CD14-positive monocyte (primary cell): ENCODE measurements at regions not wholly inside any gene's neighbourhood (a gene's known extent, or its start where the extent isn't known, plus 50 kb on each side); places are given as distances from the start of the nearest gene placed in this dataset.

Experiments
- DNase-seq, 3 donors: peaks; one replicate each; pipeline ENCODE4 v3.0.0-alpha.2; 2011 to 2022
- H2AFZ ChIP-seq: 2 replicates; pipeline ENCODE4 v1.6.0; 2012; ENCODE audit warnings: mild to moderate bottlenecking, low read depth, low read length, inconsistent platforms; ENCODE audit not compliant: insufficient read depth, poor library complexity, severe bottlenecking
- H3K27ac ChIP-seq, 2 donors: 1 replicate in 1 of 2; 2 replicates in 1 of 2; pipeline ENCODE4 v1.5.1; 2012 to 2013; ENCODE audit warnings: low read length in 2 of 2, control low read depth in 1 of 2, inconsistent platforms in 1 of 2, low read depth in 1 of 2, mild to moderate bottlenecking in 1 of 2
- H3K27me3 ChIP-seq, 2 donors: one replicate each; pipeline versions ENCODE4 v1.6.0 to v1.6.1; 2011 to 2013; ENCODE audit warnings: low read length in 2 of 2; ENCODE audit not compliant: control insufficient read depth in 2 of 2, insufficient read depth in 2 of 2
- H3K36me3 ChIP-seq, 2 donors: replicated peaks in 1 of 2; 1 replicate in 1 of 2; 2 replicates in 1 of 2; pipeline versions ENCODE4 v1.5.1 to v1.6.1; 2012 to 2013; ENCODE audit warnings: low read length in 2 of 2, control low read depth in 1 of 2, inconsistent platforms in 1 of 2, mild to moderate bottlenecking in 1 of 2; ENCODE audit not compliant: insufficient read depth in 2 of 2, control insufficient read depth in 1 of 2
- H3K4me1 ChIP-seq, 2 donors: 1 replicate in 1 of 2; 2 replicates in 1 of 2; pipeline versions ENCODE4 v1.5.1 to v1.6.1; 2012 to 2013; ENCODE audit warnings: low read length in 2 of 2, control low read depth in 1 of 2, inconsistent platforms in 1 of 2, mild to moderate bottlenecking in 1 of 2, moderate library complexity in 1 of 2; ENCODE audit not compliant: insufficient read depth in 2 of 2, control insufficient read depth in 1 of 2
- H3K4me2 ChIP-seq: replicated peaks from 2 replicates; pipeline ENCODE3; 2012; ENCODE audit warnings: low read length, moderate library complexity, mild to moderate bottlenecking; ENCODE audit not compliant: poor library complexity, severe bottlenecking; ENCODE audit errors: extremely low read depth
- H3K4me3 ChIP-seq, 3 experiments: fragments of 200-600 bp in 1 of 3; sonication (generic) in 1 of 3; replicated peaks in 1 of 3; 1 replicate in 2 of 3; 2 replicates in 1 of 3; pipeline ENCODE4 v1.5.1; 2011 to 2013; ENCODE audit warnings: low read length in 3 of 3, mild to moderate bottlenecking in 3 of 3, control low read depth in 2 of 3, low read depth in 2 of 3, inconsistent platforms in 1 of 3, moderate library complexity in 1 of 3
- H3K79me2 ChIP-seq: 2 replicates; pipeline ENCODE4 v1.6.0; 2012; ENCODE audit warnings: mild to moderate bottlenecking, control low read depth, inconsistent platforms, low read length, moderate library complexity; ENCODE audit not compliant: insufficient read depth
- H3K9ac ChIP-seq: 2 replicates; pipeline ENCODE4 v1.6.0; 2017; ENCODE audit warnings: low read length, mild to moderate bottlenecking; ENCODE audit not compliant: insufficient read depth, poor library complexity, severe bottlenecking
- H3K9me3 ChIP-seq, 2 donors: replicated peaks in 1 of 2; 1 replicate in 1 of 2; 2 replicates in 1 of 2; pipeline versions ENCODE4 v1.5.1 to v1.6.1; 2012 to 2013; ENCODE audit warnings: low read length in 2 of 2, control low read depth in 1 of 2; ENCODE audit not compliant: control insufficient read depth in 1 of 2, insufficient read depth in 1 of 2
- H4K20me1 ChIP-seq: 2 replicates; pipeline ENCODE4 v1.6.0; 2012; ENCODE audit warnings: mild to moderate bottlenecking, low read length, control low read depth, moderate library complexity; ENCODE audit not compliant: insufficient read depth
- H3K27ac Mint-ChIP-seq, 7 donors: one replicate each; pipeline ENCODE4 v1.8.0; 2020; ENCODE audit warnings: mild to moderate bottlenecking in 7 of 7, mixed read lengths in 7 of 7, moderate library complexity in 6 of 7, inconsistent platforms in 2 of 7
- H3K27me3 Mint-ChIP-seq, 3 donors: one replicate each; pipeline ENCODE4 v1.8.0; 2021 to 2022; ENCODE audit warnings: low read depth in 3 of 3, mild to moderate bottlenecking in 3 of 3, mixed read lengths in 3 of 3, moderate library complexity in 3 of 3, inconsistent platforms in 1 of 3
- H3K36me3 Mint-ChIP-seq, 2 donors: one replicate each; pipeline ENCODE4 v1.8.0; 2020; ENCODE audit warnings: mixed read lengths in 2 of 2, inconsistent platforms in 1 of 2, mild to moderate bottlenecking in 1 of 2
- H3K4me1 Mint-ChIP-seq: one replicate; pipeline ENCODE4 v1.8.0; 2020; ENCODE audit warnings: mild to moderate bottlenecking, mixed read lengths
- H3K4me3 Mint-ChIP-seq, 2 donors: one replicate each; pipeline ENCODE4 v1.8.0; 2020; ENCODE audit warnings: mild to moderate bottlenecking in 2 of 2, mixed read lengths in 2 of 2, moderate library complexity in 1 of 2
- H3K9me3 Mint-ChIP-seq, 7 donors: one replicate each; pipeline ENCODE4 v1.8.0; 2020 to 2022; ENCODE audit warnings: mixed read lengths in 7 of 7, mild to moderate bottlenecking in 6 of 7, moderate library complexity in 6 of 7, inconsistent platforms in 2 of 7
- CTCF ChIP-seq: fragments of 200-600 bp; IDR thresholded peaks from one replicate; pipeline ENCODE4 v1.8.0; 2022; ENCODE audit warnings: antibody characterized with exemption, mild to moderate bottlenecking
- WGBS: methylation state at CpG from one replicate; pipeline ENCODE4 v1.1.5; 2013; ENCODE audit warnings: missing lambda C conversion rate; ENCODE audit not compliant: insufficient coverage; 5-methylcytosine and 5-hydroxymethylcytosine counted together
- intact Hi-C, 2 donors: fragments of 100-400 bp; cut with micrococcal nuclease; formaldehyde crosslinking; loops; one replicate each; pipeline versions ENCODE4 v1.15.0 to v1.15.1; 2023

DNA sequence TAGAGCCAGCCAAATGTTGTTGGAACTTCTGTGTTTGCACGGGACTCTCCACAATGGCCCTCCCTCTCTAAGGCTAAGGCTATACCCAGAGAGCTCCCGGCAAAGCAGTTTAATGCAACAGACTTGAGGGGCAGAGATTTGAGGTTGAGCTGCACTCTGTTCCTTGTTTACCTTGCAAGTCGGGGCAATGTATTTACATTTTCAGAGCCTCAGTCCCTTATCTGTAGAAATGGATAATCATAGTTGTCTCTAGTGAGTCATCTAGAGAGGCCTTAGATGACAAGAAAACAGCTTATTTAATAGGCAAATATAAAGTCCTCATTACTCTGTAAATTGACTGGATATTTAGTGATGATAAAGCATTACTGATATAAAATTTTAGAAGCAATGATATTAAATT lies 917.7 kb downstream of the MCTP2 start:
- no peak for DNase-seq
- H3K4me1 ChIP-seq = no peaks in the 10 kb centered on the region
- intact Hi-C loops = no loop called here
- H3K9ac ChIP-seq = no peak overlapping the region
- no peaks in the 10 kb centered on the region for H3K27me3 Mint-ChIP-seq
- H3K4me3 Mint-ChIP-seq = no peak overlapping the region
- no peak overlapping the region for H3K27ac Mint-ChIP-seq
- H3K4me1 Mint-ChIP-seq = no peaks in the 10 kb centered on the region
- H3K9me3 ChIP-seq = no peaks in the 10 kb centered on the region
- TF ChIP-seq CTCF = no peak
- H3K4me3 ChIP-seq = no peak overlapping the region
- no peak overlapping the region for H3K4me2 ChIP-seq
- no peak overlapping the region for H2AFZ ChIP-seq
- H3K9me3 Mint-ChIP-seq = peaks cover 0 to 7% (median 4%) of the 10 kb centered on the region in 7 donors
- WGBS = 69% methylated on average over 3 of the region's 3 CpGs
- no peaks in the 10 kb centered on the region for H3K36me3 ChIP-seq
- H3K27ac ChIP-seq = no peak overlapping the region
- no peaks in the 10 kb centered on the region for H3K36me3 Mint-ChIP-seq
- no peaks in the 10 kb centered on the region for H4K20me1 ChIP-seq
- no peaks in the 10 kb centered on the region for H3K79me2 ChIP-seq
- H3K27me3 ChIP-seq = no peaks in the 10 kb centered on the region

GRCh38 chr15:95149771-95150170 lies 918.4 kb downstream of the MCTP2 start:
- no peak for TF ChIP-seq CTCF

More at GRCh38 chr15:95149771-95150170, 918.4 kb downstream of the MCTP2 start:
- H3K4me1 Mint-ChIP-seq = no peaks in the 10 kb centered on the region
- H3K27me3 Mint-ChIP-seq = no peaks in the 10 kb centered on the region
- no peak overlapping the region for H3K4me3 Mint-ChIP-seq
- H2AFZ ChIP-seq = no peak overlapping the region
- peaks cover 2 to 9% (median 6%) of the 10 kb centered on the region in 7 donors for H3K9me3 Mint-ChIP-seq
- H4K20me1 ChIP-seq = no peaks in the 10 kb centered on the region
- no peaks in the 10 kb centered on the region for H3K27me3 ChIP-seq
- H3K36me3 Mint-ChIP-seq = no peaks in the 10 kb centered on the region
- no peaks in the 10 kb centered on the region for H3K9me3 ChIP-seq
- no peaks in the 10 kb centered on the region for H3K4me1 ChIP-seq
- no peak overlapping the region for H3K9ac ChIP-seq
- no peak for DNase-seq
- H3K36me3 ChIP-seq = no peaks in the 10 kb centered on the region
- no peaks in the 10 kb centered on the region for H3K79me2 ChIP-seq
- intact Hi-C loops = no loop called here
- no peak overlapping the region for H3K4me3 ChIP-seq
- H3K4me2 ChIP-seq = no peak overlapping the region
- no peak overlapping the region for H3K27ac ChIP-seq
- no peak overlapping the region for H3K27ac Mint-ChIP-seq
